ENCODE measurements at regions not wholly inside any gene's neighbourhood (a gene's known extent, or its start where the extent isn't known, plus 50 kb on each side); places are given as distances from the start of the nearest gene placed in this dataset.

GRCh38 chr4:33966808-33967207 is 2277.5 kb downstream of the ARAP2 start:
- TF ChIP-seq ZFP3 (CRISPR knock-in tag; IDR thresholded peaks at IDR 0.05) (no peak), ISL1 (CRISPR knock-in tag; IDR thresholded peaks at IDR 0.05) (no peak), TCF4 (CRISPR knock-in tag; IDR thresholded peaks at IDR 0.05; ENCODE audit: borderline replicate concordance) (no peak), ARNTL (CRISPR knock-in tag; IDR thresholded peaks at IDR 0.05; ENCODE audit: borderline replicate concordance, low read depth) (no peak), ZNF565 (CRISPR knock-in tag; conservative IDR thresholded peaks at IDR 0.05; ENCODE audit: low read depth) (no peak), ZFP30 (CRISPR knock-in tag; IDR thresholded peaks at IDR 0.05) (no peak), TOX (CRISPR knock-in tag; IDR thresholded peaks at IDR 0.05; ENCODE audit: borderline replicate concordance) (no peak)
- ATAC-seq: no peak

GRCh38 chr4:33974270-33974669 is 2270.0 kb downstream of the ARAP2 start:
- ATAC-seq: no peak
- no peak for TF ChIP-seq ZNF8 (CRISPR knock-in tag; IDR thresholded peaks at IDR 0.05)
- no peak for TF ChIP-seq PATZ1 (CRISPR knock-in tag; IDR thresholded peaks at IDR 0.05; ENCODE audit: borderline replicate concordance)
- TF ChIP-seq CREB5 (CRISPR knock-in tag; IDR thresholded peaks at IDR 0.05; ENCODE audit: low read depth): no peak
- no peak for TF ChIP-seq ESRRG (CRISPR knock-in tag; IDR thresholded peaks at IDR 0.05)
- no peak for TF ChIP-seq PPARA (CRISPR knock-in tag; IDR thresholded peaks at IDR 0.05; ENCODE audit: borderline replicate concordance)
- no peak for TF ChIP-seq POU6F1 (CRISPR knock-in tag; IDR thresholded peaks at IDR 0.05; ENCODE audit: borderline replicate concordance, low read depth)
- TF ChIP-seq ZFP30 (CRISPR knock-in tag; IDR thresholded peaks at IDR 0.05): no peak
- TF ChIP-seq ZNF565 (CRISPR knock-in tag; conservative IDR thresholded peaks at IDR 0.05; ENCODE audit: low read depth): no peak
- TF ChIP-seq CSRNP3 (CRISPR knock-in tag; IDR thresholded peaks at IDR 0.05): no peak
- no peak for TF ChIP-seq ARNTL (CRISPR knock-in tag; IDR thresholded peaks at IDR 0.05; ENCODE audit: borderline replicate concordance, low read depth)
- no peak for TF ChIP-seq TCF4 (CRISPR knock-in tag; IDR thresholded peaks at IDR 0.05; ENCODE audit: borderline replicate concordance)
- no peak for TF ChIP-seq ZNF70 (CRISPR knock-in tag; IDR thresholded peaks at IDR 0.05)
- no peak for TF ChIP-seq RARB (CRISPR knock-in tag; IDR thresholded peaks at IDR 0.05)
- no peak for TF ChIP-seq ZFP3 (CRISPR knock-in tag; IDR thresholded peaks at IDR 0.05)
- no peak for TF ChIP-seq TSHZ2 (CRISPR knock-in tag; IDR thresholded peaks at IDR 0.05)

GRCh38 chr4:33975995-33976394 is 2268.3 kb downstream of the ARAP2 start:
- ATAC-seq: no peak
- no peak for TF ChIP-seq ZFP30 (CRISPR knock-in tag; IDR thresholded peaks at IDR 0.05)
- TF ChIP-seq ZNF8 (CRISPR knock-in tag; IDR thresholded peaks at IDR 0.05): no peak
- no peak for TF ChIP-seq GLIS3 (CRISPR knock-in tag; IDR thresholded peaks at IDR 0.05)
- TF ChIP-seq SNAI2 (CRISPR knock-in tag; IDR thresholded peaks at IDR 0.05): no peak
- TF ChIP-seq ZNF70 (CRISPR knock-in tag; IDR thresholded peaks at IDR 0.05): no peak
- no peak for TF ChIP-seq PPARA (CRISPR knock-in tag; IDR thresholded peaks at IDR 0.05; ENCODE audit: borderline replicate concordance)
- TF ChIP-seq PATZ1 (CRISPR knock-in tag; IDR thresholded peaks at IDR 0.05; ENCODE audit: borderline replicate concordance): no peak
- no peak for TF ChIP-seq ZFP3 (CRISPR knock-in tag; IDR thresholded peaks at IDR 0.05)
- TF ChIP-seq ARNTL (CRISPR knock-in tag; IDR thresholded peaks at IDR 0.05; ENCODE audit: borderline replicate concordance, low read depth): no peak
- TF ChIP-seq POU6F1 (CRISPR knock-in tag; IDR thresholded peaks at IDR 0.05; ENCODE audit: borderline replicate concordance, low read depth): no peak
- TF ChIP-seq ZC3H10 (CRISPR knock-in tag; IDR thresholded peaks at IDR 0.05): no peak
- TF ChIP-seq CSRNP3 (CRISPR knock-in tag; IDR thresholded peaks at IDR 0.05): no peak
- TF ChIP-seq OSR1 (CRISPR knock-in tag; IDR thresholded peaks at IDR 0.05): no peak
- TF ChIP-seq BACH2 (CRISPR knock-in tag; IDR thresholded peaks at IDR 0.05; ENCODE audit: borderline replicate concordance): no peak
- no peak for TF ChIP-seq ISL1 (CRISPR knock-in tag; IDR thresholded peaks at IDR 0.05)
- TF ChIP-seq TOX (CRISPR knock-in tag; IDR thresholded peaks at IDR 0.05; ENCODE audit: borderline replicate concordance): no peak
- TF ChIP-seq CSDC2 (CRISPR knock-in tag; IDR thresholded peaks at IDR 0.05): no peak

Data from SK-N-SH treated with all-trans-retinoic acid at 6 μM for 48 hours (cell line).